NB4 (cell line): ENCODE measurements at regions not wholly inside any gene's neighbourhood (a gene's known extent, or its start where the extent isn't known, plus 50 kb on each side); places are given as distances from the start of the nearest gene placed in this dataset.

Experiments
- CTCF ChIP-seq: IDR thresholded peaks from one replicate; pipeline ENCODE4 v1.5.1; 2012; ENCODE audit warnings: low read depth, low read length
- MAX ChIP-seq: IDR thresholded peaks from 2 replicates; pipeline ENCODE4 v1.6.1; 2011; ENCODE audit warnings: low read depth, low read length
- POLR2A ChIP-seq: IDR thresholded peaks from 2 replicates; pipeline ENCODE4 v1.6.1; 2011; ENCODE audit warnings: mild to moderate bottlenecking; ENCODE audit not compliant: insufficient read length; ENCODE audit errors: extremely low read depth

GRCh38 chr1:161439280-161440232 is 65.7 kb upstream of the FCGR2A start:
- TF ChIP-seq CTCF (no peak), POLR2A (no peak), MAX (no peak)
